ENCODE measurements at regions not wholly inside any gene's neighbourhood (a gene's known extent, or its start where the extent isn't known, plus 50 kb on each side); places are given as distances from the start of the nearest gene placed in this dataset.

DNA sequence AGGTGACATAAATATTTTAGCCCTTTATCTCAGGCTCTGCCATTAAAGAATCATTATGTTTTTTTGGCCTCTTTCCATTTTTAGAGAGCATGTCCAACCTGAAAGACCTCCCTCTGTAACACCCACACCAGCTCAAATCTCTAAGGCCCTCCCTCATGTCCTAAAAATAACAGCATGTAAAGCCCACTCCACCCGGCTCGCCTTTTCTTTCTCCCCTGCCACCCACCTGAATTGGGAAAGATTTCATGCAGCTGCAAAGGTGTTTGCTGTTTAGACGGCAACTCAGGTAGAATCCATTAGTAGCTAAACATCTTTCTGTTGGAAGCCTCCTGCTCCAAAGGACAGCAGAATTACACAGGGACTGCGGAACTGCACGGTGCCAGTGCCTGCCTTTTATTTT is 79.9 kb downstream of the DMRTA2 start:
- H3K27me3 ChIP-seq (ENCODE audit: control insufficient read depth in 1 of 2, insufficient read depth in 2 of 2, low read length in 2 of 2) = peaks cover 0 to 4% of the 10 kb centered on the region in 2 donors
- no peaks in the 10 kb centered on the region for H3K36me3 ChIP-seq (ENCODE audit: control insufficient read depth in 2 of 2, insufficient read depth in 2 of 2, low read length in 1 of 2)
- no peak overlapping the region for H3K4me3 ChIP-seq (ENCODE audit: low read depth in 1 of 2, low read length in 2 of 2)
- 54% methylated on average over 5 of the region's 5 CpGs for WGBS, 2 donors
- peaks cover 2 to 6% of the 10 kb centered on the region in 2 donors for H3K9me3 ChIP-seq (ENCODE audit: control insufficient read depth in 2 of 2, insufficient read depth in 1 of 2, low read depth in 1 of 2, low read length in 1 of 2)
- no peaks in the 10 kb centered on the region for H3K4me1 ChIP-seq (ENCODE audit: control insufficient read depth in 2 of 2, insufficient read depth in 2 of 2, low read length in 1 of 2)
- H3K27ac ChIP-seq (ENCODE audit: low read depth in 2 of 2, low read length in 1 of 2) = no peak overlapping the region

GRCh38 chr1:50342525-50342924 is 80.7 kb downstream of the DMRTA2 start:
- Histone ChIP-seq H3K27me3 (ENCODE audit: control insufficient read depth in 1 of 2, insufficient read depth in 2 of 2, low read length in 2 of 2) (peaks cover 0 to 4% of the 10 kb centered on the region in 2 donors), H3K27ac (ENCODE audit: low read depth in 2 of 2, low read length in 1 of 2) (no peak overlapping the region)

DNA sequence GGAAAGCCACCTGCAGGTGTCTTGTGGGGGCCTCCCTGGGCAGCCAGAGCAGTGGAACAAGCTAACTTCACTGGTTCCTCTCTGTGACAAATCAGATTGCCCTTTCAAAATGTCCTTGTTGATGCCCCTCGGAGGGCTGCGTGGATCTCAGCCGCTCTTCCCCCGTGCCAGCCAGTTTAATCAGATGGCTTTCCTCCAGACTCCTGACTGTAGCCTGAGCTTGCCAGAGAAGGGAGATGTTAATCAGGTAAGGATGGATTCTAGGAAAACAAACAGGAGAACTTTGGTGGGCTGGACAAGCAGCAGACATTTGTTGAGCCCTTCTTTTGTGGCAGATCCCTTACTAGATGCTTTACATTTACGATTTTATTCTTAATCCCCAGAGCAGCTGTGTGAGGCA is 88.2 kb downstream of the DMRTA2 start:
- H3K27ac ChIP-seq (ENCODE audit: low read depth in 2 of 2, low read length in 1 of 2) = no peak overlapping the region
- no peaks in the 10 kb centered on the region for H3K27me3 ChIP-seq (ENCODE audit: control insufficient read depth in 1 of 2, insufficient read depth in 2 of 2, low read length in 2 of 2)
- 69 to 74% methylated on average over 5 of the region's 5 CpGs for WGBS, 2 donors
- H3K9me3 ChIP-seq (ENCODE audit: control insufficient read depth in 2 of 2, insufficient read depth in 1 of 2, low read depth in 1 of 2, low read length in 1 of 2) = peaks cover 0 to 3% of the 10 kb centered on the region in 2 donors
- H3K36me3 ChIP-seq (ENCODE audit: control insufficient read depth in 2 of 2, insufficient read depth in 2 of 2, low read length in 1 of 2) = no peaks in the 10 kb centered on the region
- no peak overlapping the region for H3K4me3 ChIP-seq (ENCODE audit: low read depth in 1 of 2, low read length in 2 of 2)
- H3K4me1 ChIP-seq (ENCODE audit: control insufficient read depth in 2 of 2, insufficient read depth in 2 of 2, low read length in 1 of 2) = peaks cover 0 to 8% of the 10 kb centered on the region in 2 donors

More at GRCh38 chr1:50342525-50342924, 80.7 kb downstream of the DMRTA2 start:
- Histone ChIP-seq H3K9me3 (ENCODE audit: control insufficient read depth in 2 of 2, insufficient read depth in 1 of 2, low read depth in 1 of 2, low read length in 1 of 2) (peaks cover 2 to 6% of the 10 kb centered on the region in 2 donors), H3K4me3 (ENCODE audit: low read depth in 1 of 2, low read length in 2 of 2) (no peak overlapping the region), H3K36me3 (ENCODE audit: control insufficient read depth in 2 of 2, insufficient read depth in 2 of 2, low read length in 1 of 2) (no peaks in the 10 kb centered on the region), H3K4me1 (ENCODE audit: control insufficient read depth in 2 of 2, insufficient read depth in 2 of 2, low read length in 1 of 2) (no peaks in the 10 kb centered on the region)

- H3K9me3 ChIP-seq (ENCODE audit: control insufficient read depth in 2 of 2, insufficient read depth in 1 of 2, low read depth in 1 of 2, low read length in 1 of 2) = peaks cover 0 to 3% of the 10 kb centered on the region in 2 donors
- H3K4me1 ChIP-seq (ENCODE audit: control insufficient read depth in 2 of 2, insufficient read depth in 2 of 2, low read length in 1 of 2) = peaks cover 0 to 8% of the 10 kb centered on the region in 2 donors
- H3K27ac ChIP-seq (ENCODE audit: low read depth in 2 of 2, low read length in 1 of 2) = no peak overlapping the region
- no peaks in the 10 kb centered on the region for H3K36me3 ChIP-seq (ENCODE audit: control insufficient read depth in 2 of 2, insufficient read depth in 2 of 2, low read length in 1 of 2)
- peak overlapping the region; percentile 41 to 43 for H3K4me3 ChIP-seq (ENCODE audit: low read depth in 1 of 2, low read length in 2 of 2)
- WGBS, 2 donors = 7 to 10% methylated on average over 31 to 37 of the region's 37 CpGs
- H3K27me3 ChIP-seq (ENCODE audit: control insufficient read depth in 1 of 2, insufficient read depth in 2 of 2, low read length in 2 of 2) = no peaks in the 10 kb centered on the region
These were observed 89.7 kb downstream of the DMRTA2 start for GRCh38 chr1:50333595-50333974.

- H3K27me3 ChIP-seq (ENCODE audit: control insufficient read depth in 1 of 2, insufficient read depth in 2 of 2, low read length in 2 of 2) = no peaks in the 10 kb centered on the region
- no peaks in the 10 kb centered on the region for H3K36me3 ChIP-seq (ENCODE audit: control insufficient read depth in 2 of 2, insufficient read depth in 2 of 2, low read length in 1 of 2)
- H3K4me3 ChIP-seq (ENCODE audit: low read depth in 1 of 2, low read length in 2 of 2) = peak overlapping the region; percentile 41 to 43
- H3K27ac ChIP-seq (ENCODE audit: low read depth in 2 of 2, low read length in 1 of 2) = no peak overlapping the region
- 2 to 5% methylated on average over 54 to 56 of the region's 56 CpGs for WGBS, 2 donors
- peaks cover 0 to 3% of the 10 kb centered on the region in 2 donors for H3K9me3 ChIP-seq (ENCODE audit: control insufficient read depth in 2 of 2, insufficient read depth in 1 of 2, low read depth in 1 of 2, low read length in 1 of 2)
- H3K4me1 ChIP-seq (ENCODE audit: control insufficient read depth in 2 of 2, insufficient read depth in 2 of 2, low read length in 1 of 2) = peaks cover 0 to 8% of the 10 kb centered on the region in 2 donors
These were observed 90.2 kb downstream of the DMRTA2 start for GRCh38 chr1:50332941-50333594.

- no peak overlapping the region for H3K4me3 ChIP-seq (ENCODE audit: low read depth in 1 of 2, low read length in 2 of 2)
- H3K9me3 ChIP-seq (ENCODE audit: control insufficient read depth in 2 of 2, insufficient read depth in 1 of 2, low read depth in 1 of 2, low read length in 1 of 2) = peaks cover 0 to 3% of the 10 kb centered on the region in 2 donors
- peaks cover 0 to 8% of the 10 kb centered on the region in 2 donors for H3K4me1 ChIP-seq (ENCODE audit: control insufficient read depth in 2 of 2, insufficient read depth in 2 of 2, low read length in 1 of 2)
- WGBS, 2 donors = 52 to 55% methylated on average over 4 of the region's 4 CpGs
- no peaks in the 10 kb centered on the region for H3K27me3 ChIP-seq (ENCODE audit: control insufficient read depth in 1 of 2, insufficient read depth in 2 of 2, low read length in 2 of 2)
- no peak overlapping the region for H3K27ac ChIP-seq (ENCODE audit: low read depth in 2 of 2, low read length in 1 of 2)
- no peaks in the 10 kb centered on the region for H3K36me3 ChIP-seq (ENCODE audit: control insufficient read depth in 2 of 2, insufficient read depth in 2 of 2, low read length in 1 of 2)
These were observed 93.8 kb downstream of the DMRTA2 start for GRCh38 chr1:50329332-50329932.

DNA sequence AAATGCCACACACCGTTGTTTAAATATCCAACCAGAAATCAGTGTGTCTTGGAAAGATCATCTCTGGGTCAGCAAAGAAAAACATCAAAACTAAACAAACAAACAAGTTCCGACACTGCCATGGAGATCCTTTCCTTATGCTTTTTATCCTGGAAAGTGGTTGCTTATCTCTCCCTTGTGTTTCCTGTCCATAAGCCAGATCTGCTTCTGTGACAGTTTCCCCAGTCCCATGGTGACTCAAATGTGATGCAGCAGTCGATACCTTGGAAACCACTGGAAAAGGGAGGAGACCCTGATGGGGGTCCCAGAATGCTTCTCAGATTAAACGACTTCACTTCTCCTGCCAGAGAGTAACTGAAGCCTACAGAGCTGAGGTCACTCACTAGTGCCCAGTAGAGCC is 94.7 kb downstream of the DMRTA2 start:
- H3K4me1 ChIP-seq (ENCODE audit: control insufficient read depth in 2 of 2, insufficient read depth in 2 of 2, low read length in 1 of 2) = peaks cover 0 to 5% of the 10 kb centered on the region in 2 donors
- 38 to 39% methylated on average over 4 of the region's 4 CpGs for WGBS, 2 donors
- H3K9me3 ChIP-seq (ENCODE audit: control insufficient read depth in 2 of 2, insufficient read depth in 1 of 2, low read depth in 1 of 2, low read length in 1 of 2) = no peaks in the 10 kb centered on the region
- no peaks in the 10 kb centered on the region for H3K27me3 ChIP-seq (ENCODE audit: control insufficient read depth in 1 of 2, insufficient read depth in 2 of 2, low read length in 2 of 2)
- no peaks in the 10 kb centered on the region for H3K36me3 ChIP-seq (ENCODE audit: control insufficient read depth in 2 of 2, insufficient read depth in 2 of 2, low read length in 1 of 2)
- no peak overlapping the region for H3K4me3 ChIP-seq (ENCODE audit: low read depth in 1 of 2, low read length in 2 of 2)
- no peak overlapping the region for H3K27ac ChIP-seq (ENCODE audit: low read depth in 2 of 2, low read length in 1 of 2)

- H3K27me3 ChIP-seq (ENCODE audit: control insufficient read depth in 1 of 2, insufficient read depth in 2 of 2, low read length in 2 of 2) = no peaks in the 10 kb centered on the region
- H3K27ac ChIP-seq (ENCODE audit: low read depth in 2 of 2, low read length in 1 of 2) = no peak overlapping the region
- WGBS, 2 donors = 95 to 96% methylated on average over 17 of the region's 17 CpGs
- no peak overlapping the region for H3K4me3 ChIP-seq (ENCODE audit: low read depth in 1 of 2, low read length in 2 of 2)
- no peaks in the 10 kb centered on the region for H3K36me3 ChIP-seq (ENCODE audit: control insufficient read depth in 2 of 2, insufficient read depth in 2 of 2, low read length in 1 of 2)
- no peaks in the 10 kb centered on the region for H3K4me1 ChIP-seq (ENCODE audit: control insufficient read depth in 2 of 2, insufficient read depth in 2 of 2, low read length in 1 of 2)
- H3K9me3 ChIP-seq (ENCODE audit: control insufficient read depth in 2 of 2, insufficient read depth in 1 of 2, low read depth in 1 of 2, low read length in 1 of 2) = no peaks in the 10 kb centered on the region
These were observed 97.2 kb downstream of the DMRTA2 start for GRCh38 chr1:50326026-50326425.

DNA sequence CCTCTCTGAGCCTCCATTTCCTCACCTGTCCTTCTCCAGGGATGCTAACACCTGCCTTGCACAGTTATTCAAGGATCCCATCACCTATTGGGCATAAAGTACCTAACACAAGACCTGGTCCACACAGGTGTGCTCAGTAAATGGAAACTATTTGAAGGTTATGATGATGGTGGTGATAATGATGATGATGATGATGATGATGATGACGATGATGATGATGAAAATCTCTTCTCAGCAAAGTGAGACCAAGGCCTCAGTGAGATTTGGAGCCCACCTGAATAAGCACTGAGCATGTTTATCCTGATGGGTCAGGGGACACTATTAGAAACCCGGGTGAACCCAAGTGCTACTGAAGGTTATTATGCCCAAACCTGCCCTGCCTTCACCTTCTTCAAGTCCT is 100.7 kb downstream of the DMRTA2 start:
- Histone ChIP-seq H3K4me1 (ENCODE audit: control insufficient read depth in 2 of 2, insufficient read depth in 2 of 2, low read length in 1 of 2) (no peaks in the 10 kb centered on the region), H3K36me3 (ENCODE audit: control insufficient read depth in 2 of 2, insufficient read depth in 2 of 2, low read length in 1 of 2) (no peaks in the 10 kb centered on the region), H3K9me3 (ENCODE audit: control insufficient read depth in 2 of 2, insufficient read depth in 1 of 2, low read depth in 1 of 2, low read length in 1 of 2) (no peaks in the 10 kb centered on the region), H3K27ac (ENCODE audit: low read depth in 2 of 2, low read length in 1 of 2) (no peak overlapping the region), H3K27me3 (ENCODE audit: control insufficient read depth in 1 of 2, insufficient read depth in 2 of 2, low read length in 2 of 2) (no peaks in the 10 kb centered on the region), H3K4me3 (ENCODE audit: low read depth in 1 of 2, low read length in 2 of 2) (no peak overlapping the region)
- 39 to 48% methylated on average over 2 of the region's 2 CpGs for WGBS, 2 donors

GRCh38 chr1:50318428-50318827 is 104.8 kb downstream of the DMRTA2 start:
- Histone ChIP-seq H3K4me3 (ENCODE audit: low read depth in 1 of 2, low read length in 2 of 2) (no peak overlapping the region), H3K9me3 (ENCODE audit: control insufficient read depth in 2 of 2, insufficient read depth in 1 of 2, low read depth in 1 of 2, low read length in 1 of 2) (no peaks in the 10 kb centered on the region), H3K27ac (ENCODE audit: low read depth in 2 of 2, low read length in 1 of 2) (no peak overlapping the region), H3K36me3 (ENCODE audit: control insufficient read depth in 2 of 2, insufficient read depth in 2 of 2, low read length in 1 of 2) (no peaks in the 10 kb centered on the region), H3K27me3 (ENCODE audit: control insufficient read depth in 1 of 2, insufficient read depth in 2 of 2, low read length in 2 of 2) (no peaks in the 10 kb centered on the region), H3K4me1 (ENCODE audit: control insufficient read depth in 2 of 2, insufficient read depth in 2 of 2, low read length in 1 of 2) (no peaks in the 10 kb centered on the region)

Measured in esophagus (tissue), 2 donors.